Smooth muscle cell (in vitro differentiated cells): ENCODE measurements at regions not wholly inside any gene's neighbourhood (a gene's known extent, or its start where the extent isn't known, plus 50 kb on each side); places are given as distances from the start of the nearest gene placed in this dataset.

Source experiments
- DNase-seq: peaks from one replicate; lab custom pipeline; 2025; ENCODE audit not compliant: unreplicated experiment; lab: John Stamatoyannopoulos, UW
- H2AFZ ChIP-seq: fragments of 200-600 bp; sonication (generic); 2 replicates; pipeline ENCODE4 v1.6.0; 2016; ENCODE audit warnings: antibody characterized with exemption, low read depth, mild to moderate bottlenecking
- H3F3A ChIP-seq: fragments of 200-600 bp; sonication (generic); 2 replicates; pipeline ENCODE4 v1.6.0; 2017; ENCODE audit warnings: antibody characterized with exemption, low read depth
- H3K27ac ChIP-seq: fragments of 200-600 bp; sonication (generic); 2 replicates; pipeline ENCODE4 v1.5.1; 2016; ENCODE audit warnings: low read depth, mild to moderate bottlenecking
- H3K27me3 ChIP-seq: fragments of 200-600 bp; sonication (generic); 2 replicates; pipeline ENCODE4 v1.6.1; 2016; ENCODE audit warnings: low read depth, mild to moderate bottlenecking
- H3K36me3 ChIP-seq: fragments of 200-600 bp; sonication (generic); 2 replicates; pipeline ENCODE4 v1.5.1; 2016; ENCODE audit warnings: low read depth
- H3K4me1 ChIP-seq: fragments of 200-600 bp; sonication (generic); 2 replicates; pipeline ENCODE4 v1.5.1; 2016; ENCODE audit warnings: low read depth
- H3K4me2 ChIP-seq: fragments of 200-600 bp; sonication (generic); 2 replicates; pipeline ENCODE4 v1.6.0; 2016; ENCODE audit warnings: mild to moderate bottlenecking
- H3K4me3 ChIP-seq: fragments of 200-600 bp; sonication (generic); 2 replicates; pipeline ENCODE4 v1.5.1; 2016; ENCODE audit warnings: mild to moderate bottlenecking
- H3K79me2 ChIP-seq: fragments of 200-600 bp; sonication (generic); 2 replicates; pipeline ENCODE4 v1.6.0; 2016; ENCODE audit warnings: low read depth, mild to moderate bottlenecking
- H3K9ac ChIP-seq: fragments of 200-600 bp; sonication (generic); 2 replicates; pipeline ENCODE4 v1.6.0; 2016; ENCODE audit warnings: low read depth
- H3K9me3 ChIP-seq: fragments of 200-600 bp; sonication (generic); replicated peaks from 2 replicates; pipeline ENCODE4 v1.5.1; 2016; ENCODE audit warnings: low read depth
- H4K20me1 ChIP-seq: fragments of 200-600 bp; sonication (generic); 2 replicates; pipeline ENCODE4 v1.6.0; 2016; ENCODE audit warnings: low read depth
- WGBS: methylation state at CpG from one replicate; pipeline ENCODE4 v1.1.7; 2016; ENCODE audit warnings: low lambda C conversion rate; 5-methylcytosine and 5-hydroxymethylcytosine counted together
- TF ChIP-seq, protein P1 (sequence below): fragments of 200-600 bp; sonication (generic); IDR thresholded peaks from 2 replicates; pipeline ENCODE4 v1.5.1; 2017; ENCODE audit warnings: borderline replicate concordance, mild to moderate bottlenecking, antibody characterized with exemption; ENCODE audit not compliant: insufficient read depth, poor library complexity, severe bottlenecking

DNA sequence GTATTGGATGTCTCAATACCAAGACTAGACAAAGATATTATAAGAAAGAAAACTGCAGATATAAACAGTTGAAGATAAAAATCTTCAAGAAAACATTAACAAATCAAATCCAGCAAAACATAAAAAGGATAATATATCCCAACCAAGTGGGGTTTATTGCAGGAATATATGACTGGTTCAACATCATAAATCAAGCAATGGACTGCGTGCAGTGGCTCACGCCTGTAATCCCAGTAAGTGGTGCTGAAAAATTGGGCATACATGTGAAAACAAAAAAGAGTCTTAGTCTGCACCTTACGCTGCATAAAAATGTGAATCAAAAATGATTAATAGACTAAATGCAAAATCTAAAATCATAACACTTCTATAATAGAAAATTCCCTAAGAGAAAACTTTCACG lies 112.9 kb upstream of the PDE4B start:
- H3K36me3 ChIP-seq = no peaks in the 10 kb centered on the region
- no peak for DNase-seq
- WGBS = 97% methylated on average over 4 of the region's 4 CpGs

DNA sequence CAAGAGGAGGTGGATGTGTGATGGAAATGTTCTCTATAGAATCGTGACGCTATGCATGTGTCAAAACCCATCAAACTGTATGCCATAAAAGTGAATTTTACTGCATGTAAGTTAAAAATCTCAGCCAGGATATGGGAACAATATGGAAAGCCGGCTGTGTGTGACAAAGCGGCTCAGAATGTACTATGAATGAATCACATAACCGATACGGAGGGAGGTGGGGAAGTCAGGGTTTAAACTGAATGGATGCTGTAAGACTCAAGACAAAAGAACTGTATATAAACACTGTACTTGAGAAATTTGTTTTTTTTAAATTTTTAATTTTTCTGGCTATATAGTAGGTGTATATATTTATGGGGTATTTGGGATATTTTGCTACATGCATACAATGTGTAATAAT lies 111.6 kb upstream of the PDE4B start:
- Histone ChIP-seq H3K9me3 (no peaks in the 10 kb centered on the region), H3K79me2 (no peaks in the 10 kb centered on the region), H2AFZ (no peak overlapping the region), H3K27me3 (no peaks in the 10 kb centered on the region), H3F3A (no peaks in the 10 kb centered on the region), H3K36me3 (no peaks in the 10 kb centered on the region), H4K20me1 (no peaks in the 10 kb centered on the region), H3K4me1 (no peaks in the 10 kb centered on the region), H3K4me2 (no peak overlapping the region), H3K27ac (no peak overlapping the region), H3K4me3 (no peak overlapping the region), H3K9ac (no peak overlapping the region)
- DNase-seq = no peak
- WGBS = 76% methylated on average over 6 of the region's 6 CpGs
- TF ChIP-seq, protein P1, sequence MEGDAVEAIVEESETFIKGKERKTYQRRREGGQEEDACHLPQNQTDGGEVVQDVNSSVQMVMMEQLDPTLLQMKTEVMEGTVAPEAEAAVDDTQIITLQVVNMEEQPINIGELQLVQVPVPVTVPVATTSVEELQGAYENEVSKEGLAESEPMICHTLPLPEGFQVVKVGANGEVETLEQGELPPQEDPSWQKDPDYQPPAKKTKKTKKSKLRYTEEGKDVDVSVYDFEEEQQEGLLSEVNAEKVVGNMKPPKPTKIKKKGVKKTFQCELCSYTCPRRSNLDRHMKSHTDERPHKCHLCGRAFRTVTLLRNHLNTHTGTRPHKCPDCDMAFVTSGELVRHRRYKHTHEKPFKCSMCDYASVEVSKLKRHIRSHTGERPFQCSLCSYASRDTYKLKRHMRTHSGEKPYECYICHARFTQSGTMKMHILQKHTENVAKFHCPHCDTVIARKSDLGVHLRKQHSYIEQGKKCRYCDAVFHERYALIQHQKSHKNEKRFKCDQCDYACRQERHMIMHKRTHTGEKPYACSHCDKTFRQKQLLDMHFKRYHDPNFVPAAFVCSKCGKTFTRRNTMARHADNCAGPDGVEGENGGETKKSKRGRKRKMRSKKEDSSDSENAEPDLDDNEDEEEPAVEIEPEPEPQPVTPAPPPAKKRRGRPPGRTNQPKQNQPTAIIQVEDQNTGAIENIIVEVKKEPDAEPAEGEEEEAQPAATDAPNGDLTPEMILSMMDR = no peak

More for the DNA sequence above, 112.9 kb upstream of the PDE4B start:
- Histone ChIP-seq H4K20me1 (no peaks in the 10 kb centered on the region), H3K4me3 (no peak overlapping the region), H3K4me2 (no peak overlapping the region), H3K27me3 (no peaks in the 10 kb centered on the region), H3K79me2 (no peaks in the 10 kb centered on the region), H3K9ac (no peak overlapping the region), H3K27ac (no peak overlapping the region), H3K9me3 (no peaks in the 10 kb centered on the region), H2AFZ (no peak overlapping the region), H3F3A (no peaks in the 10 kb centered on the region), H3K4me1 (no peaks in the 10 kb centered on the region)
- TF ChIP-seq, protein P1 = no peak

DNA sequence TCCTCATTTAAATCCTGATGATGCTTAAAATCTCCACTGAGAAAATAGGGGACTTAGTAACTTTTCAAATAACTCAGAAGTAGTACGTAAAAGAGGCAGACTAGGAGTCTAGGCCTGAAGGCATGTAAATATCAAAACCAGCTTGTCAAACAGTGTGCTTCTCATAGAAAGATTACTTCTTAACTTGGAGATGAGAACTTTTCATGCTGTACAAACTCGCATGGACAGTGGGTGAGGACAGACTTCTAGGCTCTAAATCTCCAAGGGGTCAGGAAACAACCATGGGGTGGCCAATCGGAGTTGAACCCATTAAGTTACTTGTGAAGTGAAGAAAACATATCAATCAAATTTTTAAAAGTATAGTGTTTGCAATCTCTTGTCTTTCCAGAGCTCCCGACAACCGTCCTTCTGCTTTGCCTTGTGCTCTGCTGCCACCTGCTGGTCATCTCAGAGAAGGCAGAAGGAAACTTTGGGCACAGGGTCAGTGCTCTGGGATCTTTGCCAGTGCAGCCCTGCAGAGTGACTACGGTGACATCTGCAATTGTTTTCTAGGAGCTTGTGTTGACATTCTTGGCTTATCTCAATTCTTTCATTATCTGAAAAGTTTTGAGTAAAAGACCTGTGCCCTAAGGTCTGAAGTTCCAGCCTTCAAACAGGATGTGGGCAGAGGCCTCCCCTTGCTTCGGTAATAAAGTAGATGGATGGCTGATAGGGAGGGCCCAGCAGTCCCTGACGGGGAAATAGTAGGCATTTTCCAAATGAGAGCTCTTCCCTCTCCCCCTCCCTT lies 105.1 kb upstream of the PDE4B start:
- no peaks in the 10 kb centered on the region for H4K20me1 ChIP-seq
- no peaks in the 10 kb centered on the region for H3K79me2 ChIP-seq
- peak overlapping the region; percentile 28 for H3K4me2 ChIP-seq
- peak; percentile 63 for DNase-seq
- H3K9ac ChIP-seq = no peak overlapping the region
- H2AFZ ChIP-seq = no peak overlapping the region
- H3K27me3 ChIP-seq = no peaks in the 10 kb centered on the region
- H3K9me3 ChIP-seq = no peaks in the 10 kb centered on the region
- H3K4me1 ChIP-seq = no peaks in the 10 kb centered on the region
- H3K27ac ChIP-seq = no peak overlapping the region
- WGBS = 15% methylated on average over 8 of the region's 8 CpGs
- no peak overlapping the region for H3K4me3 ChIP-seq
- peaks cover 8% of the 10 kb centered on the region for H3F3A ChIP-seq
- TF ChIP-seq, protein P1 = peak; percentile 97
- H3K36me3 ChIP-seq = no peaks in the 10 kb centered on the region

DNA sequence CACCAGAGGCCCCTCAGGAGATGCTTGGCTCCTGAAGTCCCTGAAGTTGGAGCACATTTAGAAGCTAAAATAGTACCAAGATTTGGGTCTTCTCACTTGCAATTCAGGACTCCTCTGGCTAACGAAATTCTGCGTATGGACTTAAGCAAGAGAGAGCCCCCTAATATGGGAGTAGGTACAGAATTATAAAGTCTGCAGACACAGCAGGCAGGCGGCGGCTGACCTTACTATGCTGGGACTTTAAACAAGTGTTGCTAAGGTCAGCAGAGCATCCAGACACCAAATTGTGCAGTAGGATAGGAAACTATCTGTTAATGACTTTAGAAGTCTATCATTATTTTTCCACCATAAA lies 104.5 kb upstream of the PDE4B start:
- Histone ChIP-seq H3K9me3 (no peaks in the 10 kb centered on the region), H3K9ac (no peak overlapping the region), H4K20me1 (no peaks in the 10 kb centered on the region), H3F3A (peaks cover 8% of the 10 kb centered on the region), H3K4me1 (no peaks in the 10 kb centered on the region), H2AFZ (no peak overlapping the region), H3K36me3 (no peaks in the 10 kb centered on the region), H3K27me3 (no peaks in the 10 kb centered on the region), H3K79me2 (no peaks in the 10 kb centered on the region), H3K4me2 (no peak overlapping the region), H3K4me3 (no peak overlapping the region), H3K27ac (no peak overlapping the region)
- TF ChIP-seq, protein P1 = no peak
- 74% methylated on average over 4 of the region's 4 CpGs for WGBS
- DNase-seq = no peak
